GM21717 (cell line): ENCODE measurements at regions not wholly inside any gene's neighbourhood (a gene's known extent, or its start where the extent isn't known, plus 50 kb on each side); places are given as distances from the start of the nearest gene placed in this dataset.
A peak's percentile ranks its signal among the peaks of the same experiment; 100 is the strongest.

Source experiments
- ATAC-seq: cut with Tn5 transposase; IDR thresholded peaks from one replicate; pipeline ENCODE4 v1.9.1; 2021; ENCODE audit warnings: mild to moderate bottlenecking, moderate library complexity; ENCODE audit not compliant: unreplicated experiment

GRCh38 chr19:27793644-27794493 lies 1419.1 kb downstream of the UQCRFS1 start:
- peak; percentile 91 for ATAC-seq

DNA sequence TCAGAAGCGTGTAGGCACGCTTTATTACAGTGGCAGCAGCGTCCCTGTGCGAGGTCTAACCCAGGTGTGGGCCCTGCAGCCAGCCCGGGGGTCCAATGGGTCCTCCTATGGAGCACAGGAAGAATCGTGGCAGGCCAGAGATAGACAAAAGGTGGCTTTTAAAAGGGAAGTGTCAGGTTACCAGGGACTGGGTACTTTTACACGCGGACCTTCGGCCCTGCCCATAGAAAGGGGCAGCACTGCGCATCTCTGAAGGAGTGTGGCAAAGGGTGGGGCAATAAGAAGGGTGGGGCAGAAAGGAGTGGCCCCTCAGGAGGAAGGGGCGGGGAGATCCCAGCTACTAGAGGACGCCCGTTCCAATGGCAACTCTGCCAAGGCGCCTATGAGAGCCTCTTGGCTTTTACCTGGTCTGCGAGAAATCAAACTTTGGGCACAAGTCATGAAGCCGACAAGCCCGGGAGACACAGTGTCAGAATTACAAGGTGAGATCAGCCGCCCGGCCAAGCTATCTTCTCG lies 1419.8 kb downstream of the UQCRFS1 start:
- peak; percentile 78 for ATAC-seq

DNA sequence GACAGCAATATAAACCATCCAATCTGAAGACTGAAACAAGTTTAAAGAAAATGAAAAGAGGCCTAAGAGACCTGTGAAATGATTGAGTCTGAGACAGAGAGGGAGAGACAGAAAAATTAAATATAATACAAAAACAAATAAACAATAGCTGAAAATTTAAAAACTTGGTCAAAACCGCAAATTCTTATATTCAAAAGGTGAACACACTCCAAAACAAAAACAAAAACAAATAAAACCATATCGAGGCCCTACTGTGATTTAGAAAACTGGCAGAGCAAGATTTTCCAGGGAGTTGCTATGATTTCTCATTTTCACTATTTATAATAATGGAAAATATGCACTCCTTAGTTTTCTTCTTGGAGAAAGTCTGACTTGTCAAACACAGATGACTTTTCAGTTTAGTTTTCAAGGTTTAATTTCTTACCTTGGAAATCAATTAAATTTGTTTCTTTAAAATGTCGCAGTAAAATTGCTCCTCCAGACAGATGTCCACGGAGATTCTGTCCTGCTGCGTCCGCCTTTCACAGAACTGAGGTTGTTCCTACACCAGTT lies 1420.3 kb downstream of the UQCRFS1 start:
- no peak for ATAC-seq

GRCh38 chr19:27780367-27781075 lies 1432.4 kb downstream of the UQCRFS1 start:
- no peak for ATAC-seq

- ATAC-seq = no peak
Measured at GRCh38 chr19:27779954-27780353, 1433.0 kb downstream of the UQCRFS1 start.

DNA sequence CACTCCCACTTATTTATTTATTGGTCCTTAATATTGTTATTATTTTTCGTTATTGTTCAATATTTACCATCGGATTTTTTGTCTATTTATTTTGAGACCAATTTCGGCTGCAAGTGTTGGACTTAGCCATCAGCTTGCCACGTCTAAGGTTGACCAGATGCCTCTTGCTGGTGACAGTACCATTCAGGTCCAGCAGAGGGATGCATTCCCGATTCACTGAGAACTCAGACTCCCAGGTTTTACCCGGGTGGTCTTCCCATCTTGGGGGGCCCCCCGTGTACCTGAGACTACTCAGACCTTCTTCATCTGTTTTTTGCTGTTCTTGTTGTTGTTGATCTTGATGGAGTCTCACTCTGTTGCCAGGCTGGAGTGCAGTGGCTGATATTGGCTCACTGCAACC lies 1435.2 kb downstream of the UQCRFS1 start:
- no peak for ATAC-seq

DNA sequence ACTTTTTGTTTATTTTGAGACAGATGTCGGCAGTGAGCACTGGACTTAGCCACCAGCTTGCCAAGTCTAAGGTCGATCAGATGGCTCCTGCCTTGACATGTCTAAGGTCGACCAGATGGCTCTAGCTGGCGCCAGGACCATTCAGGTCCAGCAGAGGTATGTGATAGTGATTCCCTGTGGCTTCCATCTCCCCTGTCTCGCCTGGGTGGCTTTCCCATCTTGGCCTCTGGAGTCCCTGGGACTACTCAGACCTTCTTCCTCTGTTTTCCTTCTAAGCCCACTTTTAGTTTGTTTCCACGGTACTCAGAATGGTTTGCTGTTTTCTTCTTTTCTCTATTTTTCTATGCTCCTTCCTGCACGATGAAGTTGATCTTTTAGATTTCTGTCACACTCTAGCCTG lies 1435.7 kb downstream of the UQCRFS1 start:
- ATAC-seq = no peak

DNA sequence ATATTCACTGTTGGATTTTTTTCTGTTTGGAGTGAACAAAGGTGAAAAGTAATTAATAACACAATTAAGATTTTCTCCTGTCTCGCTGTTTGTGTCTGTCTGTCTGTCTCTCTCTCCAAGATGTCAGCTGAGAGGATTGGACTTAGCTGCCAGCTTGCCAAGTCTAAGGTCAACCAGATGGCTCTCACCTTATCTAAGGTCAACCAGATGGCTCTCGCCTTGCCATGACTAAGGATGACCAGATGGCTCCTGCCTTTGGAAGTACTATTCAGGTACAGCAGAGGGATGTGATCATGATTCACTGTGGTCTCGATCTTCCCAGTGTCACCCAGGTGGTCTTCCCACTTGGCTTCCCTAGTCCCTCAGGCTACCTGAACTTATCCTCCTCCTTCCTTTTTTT lies 1436.4 kb downstream of the UQCRFS1 start:
- no peak for ATAC-seq

GRCh38 chr19:27776020-27776419 lies 1436.9 kb downstream of the UQCRFS1 start:
- ATAC-seq = no peak

GRCh38 chr19:27775395-27775794 lies 1437.6 kb downstream of the UQCRFS1 start:
- ATAC-seq = no peak

GRCh38 chr19:27774827-27775226 lies 1438.1 kb downstream of the UQCRFS1 start:
- no peak for ATAC-seq

GRCh38 chr19:27774337-27774736 lies 1438.6 kb downstream of the UQCRFS1 start:
- no peak for ATAC-seq

DNA sequence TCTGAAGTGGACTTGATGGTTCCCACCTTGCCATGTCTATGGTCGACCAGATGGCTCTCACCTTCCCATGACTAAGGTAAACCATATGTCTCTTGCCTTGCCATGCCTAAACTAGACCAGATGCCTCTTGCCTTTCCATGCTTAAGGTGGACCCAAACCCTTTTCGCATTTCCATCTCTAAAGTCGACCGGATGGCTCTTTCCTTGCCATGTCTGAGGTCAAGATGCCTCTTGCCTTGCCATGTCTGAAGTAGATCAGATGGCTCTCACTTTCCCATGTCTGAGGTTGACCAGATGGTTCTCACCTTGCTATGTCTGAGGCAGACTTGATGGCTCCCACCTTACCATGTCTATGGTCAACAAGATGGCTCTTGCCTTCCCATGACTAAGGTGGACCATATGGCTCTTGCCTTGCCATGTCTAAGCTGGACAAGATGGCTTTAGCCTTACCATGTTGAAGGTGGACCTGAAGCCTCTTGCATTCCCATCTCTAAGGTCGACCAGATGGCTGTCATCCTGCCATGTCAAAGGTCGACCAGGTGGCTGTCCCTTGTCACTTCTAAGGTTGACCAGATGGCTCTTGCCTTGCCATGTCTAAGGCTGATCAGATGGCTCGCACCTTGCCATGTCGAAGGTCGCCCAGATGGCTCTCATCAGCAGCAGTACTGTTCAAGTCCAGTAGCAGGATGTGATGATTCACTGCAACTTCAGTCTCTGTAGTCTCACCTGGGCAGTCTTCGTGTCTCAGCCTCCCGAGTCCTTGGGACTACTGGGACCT lies 1439.4 kb downstream of the UQCRFS1 start:
- no peak for ATAC-seq

DNA sequence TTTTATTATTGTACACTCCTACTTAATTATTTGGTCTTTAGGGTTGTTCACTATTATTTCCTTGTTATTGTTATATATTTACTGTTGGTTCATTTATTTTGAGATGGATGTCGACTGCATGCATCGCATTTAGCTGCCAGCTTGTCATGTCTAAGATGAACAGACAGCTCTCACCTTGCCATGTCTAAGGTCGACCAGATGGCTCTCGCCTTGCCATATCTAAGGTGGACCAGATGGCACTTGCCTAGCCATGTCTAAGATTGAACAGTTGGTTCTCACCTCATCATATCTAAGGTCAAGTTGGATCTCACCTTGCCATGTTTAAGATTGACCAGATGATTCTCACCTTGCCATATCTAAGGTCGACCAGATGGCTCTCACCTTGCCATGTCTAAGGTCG lies 1440.9 kb downstream of the UQCRFS1 start:
- ATAC-seq = no peak

- ATAC-seq = no peak
Measured at GRCh38 chr19:27770095-27770494, 1442.9 kb downstream of the UQCRFS1 start.

DNA sequence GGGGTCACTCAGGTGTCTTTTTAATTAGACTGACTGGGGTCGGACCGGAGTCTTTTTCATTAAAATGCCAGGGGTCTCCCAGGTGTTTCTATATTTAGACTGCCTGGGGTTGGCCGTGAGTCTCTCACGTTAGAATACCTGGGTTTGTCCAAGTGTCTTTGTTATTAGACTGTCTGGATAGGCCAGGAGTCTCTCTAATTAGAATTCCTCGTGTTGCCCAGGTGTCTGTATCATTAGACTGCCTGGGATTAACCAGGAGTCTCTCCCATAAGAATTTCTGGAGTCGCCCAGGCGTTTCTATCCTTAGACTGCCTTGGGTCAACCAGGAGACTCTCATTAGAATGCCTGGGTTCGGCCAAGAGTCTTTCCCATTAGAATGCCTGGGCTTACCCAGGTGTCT lies 1445.7 kb downstream of the UQCRFS1 start:
- no peak for ATAC-seq

DNA sequence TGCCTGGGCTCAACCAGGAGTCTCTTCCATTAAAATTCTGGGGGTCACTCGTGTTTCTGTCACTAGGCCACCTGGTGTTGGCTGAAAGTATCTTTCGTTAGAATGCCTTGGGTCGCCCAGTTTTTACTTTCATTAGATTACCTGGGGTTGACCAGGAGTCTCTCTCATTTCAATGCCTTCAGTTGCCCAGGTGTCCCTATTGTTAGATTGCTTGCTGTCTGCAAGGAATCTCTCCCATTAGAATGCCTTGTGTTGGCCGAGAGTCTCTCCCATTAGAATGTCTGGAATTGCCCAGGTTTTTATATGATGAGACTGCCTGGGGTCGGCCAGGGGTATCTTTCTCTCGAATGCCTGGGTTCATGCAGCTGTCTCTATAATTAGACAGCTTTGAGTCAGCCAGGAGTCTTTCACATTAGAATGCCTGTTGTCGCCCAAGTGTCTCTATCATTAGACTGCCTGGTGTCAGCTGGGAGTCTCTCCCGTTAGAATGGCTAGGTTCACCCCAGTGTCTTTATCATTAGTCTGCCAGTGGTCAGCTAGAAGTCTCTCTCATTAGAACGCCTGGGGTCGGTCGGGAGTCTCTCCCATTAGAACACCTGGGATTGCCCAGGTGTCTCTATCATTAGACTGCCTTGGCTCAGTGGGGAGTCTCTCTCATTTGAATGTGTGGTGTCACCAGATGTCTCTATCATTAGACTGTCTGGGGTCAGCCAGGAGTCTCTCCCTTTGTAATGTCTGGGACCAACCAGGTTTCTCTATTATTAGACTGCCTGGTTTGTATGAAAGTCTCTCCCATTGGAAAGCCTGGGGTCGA lies 1446.8 kb downstream of the UQCRFS1 start:
- no peak for ATAC-seq

- ATAC-seq = no peak
Measured at GRCh38 chr19:27765397-27765796, 1447.6 kb downstream of the UQCRFS1 start.

DNA sequence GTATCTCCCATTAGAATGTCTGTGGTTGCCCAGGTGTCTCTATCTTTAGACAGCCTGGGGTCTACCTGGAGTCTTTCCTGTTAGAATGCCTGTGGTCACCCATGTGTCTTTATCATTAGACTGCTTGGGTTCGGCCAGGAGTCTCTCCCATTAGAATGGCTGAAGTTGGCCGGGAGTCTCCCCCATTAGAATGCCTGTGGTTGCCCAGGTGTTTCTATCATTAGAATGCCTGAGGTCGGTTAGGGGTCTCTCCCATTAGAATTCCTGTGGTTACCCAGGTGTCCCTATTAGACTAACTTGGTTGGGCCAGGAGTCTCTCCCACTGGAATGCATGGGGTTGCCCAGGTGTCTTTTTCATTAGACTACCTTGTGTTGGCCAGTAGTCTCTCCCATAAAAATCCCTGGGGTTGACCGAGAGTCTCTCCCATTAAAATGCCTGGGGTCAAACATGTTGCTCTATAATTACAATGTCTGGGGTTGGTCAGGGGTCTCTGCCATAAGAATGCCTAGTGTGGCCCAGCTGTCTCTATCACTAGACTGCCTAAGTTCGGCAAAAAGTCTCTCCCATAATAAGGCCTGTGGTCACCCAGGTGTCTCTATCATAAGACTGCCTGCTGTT lies 1448.7 kb downstream of the UQCRFS1 start:
- no peak for ATAC-seq

DNA sequence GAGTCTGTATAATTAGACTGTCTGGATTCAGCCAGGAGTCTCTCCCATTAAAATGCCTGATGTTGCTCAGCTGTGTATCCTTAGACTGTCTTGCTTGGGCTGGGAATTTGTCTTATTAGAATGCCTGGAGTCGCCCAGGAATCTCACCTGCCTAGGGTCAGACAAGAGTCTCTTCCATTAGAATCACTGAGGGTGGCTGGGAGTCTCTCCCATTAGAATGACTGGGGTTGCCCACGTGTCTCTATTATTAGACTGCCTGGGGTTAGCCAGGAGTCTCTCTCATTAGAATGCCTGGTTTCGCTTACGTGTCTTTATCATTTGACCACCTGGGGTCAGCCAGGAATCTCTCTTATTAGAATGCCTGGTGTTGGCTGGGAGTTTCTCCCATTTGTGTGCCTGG lies 1450.0 kb downstream of the UQCRFS1 start:
- ATAC-seq = no peak
